AG09319 (cell line): ENCODE measurements at regions not wholly inside any gene's neighbourhood (a gene's known extent, or its start where the extent isn't known, plus 50 kb on each side); places are given as distances from the start of the nearest gene placed in this dataset.

Source experiments
- DNase-seq: peaks from one replicate; pipeline ENCODE4 v3.0.0-alpha.2; 2010; ENCODE audit warnings: low read depth; ENCODE audit errors: extremely low read depth
- CTCF ChIP-seq: IDR thresholded peaks from 2 replicates; pipeline ENCODE4 v1.5.1; 2011; ENCODE audit warnings: low read depth, mild to moderate bottlenecking, inconsistent platforms, low read length, moderate library complexity

- DNase-seq: no peak
- no peak for TF ChIP-seq CTCF
Measured at GRCh38 chr13:104733427-104733826, 1667.2 kb upstream of the SLC10A2 start.

GRCh38 chr13:104715111-104715510, 1648.9 kb upstream of the SLC10A2 start:
- TF ChIP-seq CTCF: no peak
- DNase-seq: no peak

GRCh38 chr13:104705031-104705750, 1639.0 kb upstream of the SLC10A2 start:
- no peak for DNase-seq

GRCh38 chr13:104701591-104701990, 1635.4 kb upstream of the SLC10A2 start:
- DNase-seq: no peak
- no peak for TF ChIP-seq CTCF

More at GRCh38 chr13:104705031-104705750, 1639.0 kb upstream of the SLC10A2 start:
- TF ChIP-seq CTCF: no peak

- no peak for DNase-seq
- no peak for TF ChIP-seq CTCF
Measured at GRCh38 chr13:104694397-104694796, 1628.2 kb upstream of the SLC10A2 start.

GRCh38 chr13:104693126-104693525, 1626.9 kb upstream of the SLC10A2 start:
- DNase-seq: no peak
- TF ChIP-seq CTCF: no peak

- DNase-seq: no peak
Measured at GRCh38 chr13:104691767-104692467, 1625.7 kb upstream of the SLC10A2 start.

More at GRCh38 chr13:104691767-104692467, 1625.7 kb upstream of the SLC10A2 start:
- TF ChIP-seq CTCF: no peak
